ENCODE measurements at regions not wholly inside any gene's neighbourhood (a gene's known extent, or its start where the extent isn't known, plus 50 kb on each side); places are given as distances from the start of the nearest gene placed in this dataset.
"Not testable (repeated sequence)": the region's sequence is repeated elsewhere in the genome, so short reads cannot be mapped to it uniquely, and the experiment has no call there.

GRCh38 chr5:32903613-32904012 lies 192.5 kb downstream of the NPR3 start:
- Histone ChIP-seq H3K27ac (no peak overlapping the region), H3K4me3 (no peak overlapping the region), H3K9me3 (no peaks in the 10 kb centered on the region), H3K4me1 (no peaks in the 10 kb centered on the region), H3K36me3 (ENCODE audit: insufficient read depth in 1 of 2, low read depth in 1 of 2) (no peaks in the 10 kb centered on the region), H3K27me3 (ENCODE audit: insufficient read depth in 3 of 3, low read length in 2 of 3) (no peaks in the 10 kb centered on the region)
- TF ChIP-seq CTCF (IDR thresholded peaks at IDR 0.05): no peak
- WGBS, 3 donors: 28 to 52% (median 49%) methylated on average over 2 of the region's 2 CpGs
- ATAC-seq (no peak), DNase-seq (no peak)
- intact Hi-C loops (cut with DNase I): no loop called here

- Histone ChIP-seq H3K27me3 (ENCODE audit: insufficient read depth in 3 of 3, low read length in 2 of 3) (no peaks in the 10 kb centered on the region), H3K4me3 (no peak overlapping the region), H3K36me3 (ENCODE audit: insufficient read depth in 1 of 2, low read depth in 1 of 2) (no peaks in the 10 kb centered on the region), H3K4me1 (no peaks in the 10 kb centered on the region), H3K27ac (no peak overlapping the region), H3K9me3 (no peaks in the 10 kb centered on the region)
- TF ChIP-seq CTCF (IDR thresholded peaks at IDR 0.05): no peak
- intact Hi-C loops (cut with DNase I): no loop called here
- WGBS, 3 donors: 61 to 78% (median 65%) methylated on average over 2 of the region's 2 CpGs
- ATAC-seq (no peak), DNase-seq (no peak)
These were observed 197.5 kb downstream of the NPR3 start for GRCh38 chr5:32908641-32909040.

- Histone ChIP-seq H3K9me3 (no peaks in the 10 kb centered on the region), H3K27me3 (ENCODE audit: insufficient read depth in 3 of 3, low read length in 2 of 3) (no peaks in the 10 kb centered on the region), H3K36me3 (ENCODE audit: insufficient read depth in 1 of 2, low read depth in 1 of 2) (no peaks in the 10 kb centered on the region), H3K4me1 (no peaks in the 10 kb centered on the region), H3K4me3 (no peak overlapping the region), H3K27ac (no peak overlapping the region)
- intact Hi-C loops (cut with DNase I): no loop called here
- TF ChIP-seq CTCF (IDR thresholded peaks at IDR 0.05): no peak
- ATAC-seq (no peak), DNase-seq (no peak)
- 73 to 78% (median 78%) methylated on average over 5 of the region's 5 CpGs for WGBS, 3 donors
These were observed 198.1 kb downstream of the NPR3 start for GRCh38 chr5:32909207-32909606.

GRCh38 chr5:32916648-32917047 lies 205.5 kb downstream of the NPR3 start:
- Histone ChIP-seq H3K9me3 (no peaks in the 10 kb centered on the region), H3K27ac (no peak overlapping the region), H3K4me3 (no peak overlapping the region), H3K4me1 (no peaks in the 10 kb centered on the region), H3K27me3 (ENCODE audit: insufficient read depth in 3 of 3, low read length in 2 of 3) (no peaks in the 10 kb centered on the region), H3K36me3 (ENCODE audit: insufficient read depth in 1 of 2, low read depth in 1 of 2) (no peaks in the 10 kb centered on the region)
- intact Hi-C loops (cut with DNase I): no loop called here
- TF ChIP-seq CTCF (IDR thresholded peaks at IDR 0.05): peak; percentile 31
- 52 to 69% (median 62%) methylated on average over 1 of the region's 1 CpG for WGBS, 3 donors
- DNase-seq (no peak), ATAC-seq (no peak)

- no peak for TF ChIP-seq CTCF (IDR thresholded peaks at IDR 0.05)
- intact Hi-C loops (cut with DNase I): no loop called here
- Histone ChIP-seq H3K9me3 (no peaks in the 10 kb centered on the region), H3K4me1 (no peaks in the 10 kb centered on the region), H3K4me3 (no peak overlapping the region), H3K27ac (no peak overlapping the region), H3K27me3 (ENCODE audit: insufficient read depth in 3 of 3, low read length in 2 of 3) (no peaks in the 10 kb centered on the region), H3K36me3 (ENCODE audit: insufficient read depth in 1 of 2, low read depth in 1 of 2) (no peaks in the 10 kb centered on the region)
- DNase-seq: no peak
- WGBS, 3 donors: 92 to 96% (median 93%) methylated on average over 2 of the region's 2 CpGs
- ATAC-seq: no peak
These were observed 217.6 kb downstream of the NPR3 start for GRCh38 chr5:32928761-32929160.

GRCh38 chr5:32931438-32931837 lies 220.3 kb downstream of the NPR3 start:
- H3K4me1 ChIP-seq; H3K36me3 ChIP-seq (ENCODE audit: insufficient read depth in 1 of 2, low read depth in 1 of 2); intact Hi-C loops (cut with DNase I); H3K27ac ChIP-seq; H3K4me3 ChIP-seq; ATAC-seq; DNase-seq; H3K27me3 ChIP-seq (ENCODE audit: insufficient read depth in 3 of 3, low read length in 2 of 3); H3K9me3 ChIP-seq: not testable (repeated sequence)
- WGBS, 3 donors: 73% methylated on average over 1 of the region's 1 CpG; no CpG with 5 or more reads in 2 of the 3 donors
